Muscle of back (tissue), 3 donors: ENCODE measurements at regions not wholly inside any gene's neighbourhood (a gene's known extent, or its start where the extent isn't known, plus 50 kb on each side); places are given as distances from the start of the nearest gene placed in this dataset.
A peak's percentile ranks its signal among the peaks of the same experiment; 100 is the strongest.
"Not testable (repeated sequence)": the region's sequence is repeated elsewhere in the genome, so short reads cannot be mapped to it uniquely, and the experiment has no call there.

Experiments used
- DNase-seq, 3 donors: peaks; one replicate each; pipeline versions ENCODE4 v3.0.0 to v3.0.0-alpha.2; 2013

- no peak for DNase-seq
Measured at GRCh38 chr6:76776876-76777275, 686.4 kb downstream of the HTR1B start.

GRCh38 chr6:76774781-76775384 is 688.4 kb downstream of the HTR1B start:
- DNase-seq = no peak

- DNase-seq = no peak
Measured at GRCh38 chr6:76772951-76773350, 690.3 kb downstream of the HTR1B start.

- DNase-seq = peak in 2 of 3 donors; percentile 5 to 17
Measured at GRCh38 chr6:76771059-76771634, 692.1 kb downstream of the HTR1B start.

GRCh38 chr6:76770281-76770680 is 693.0 kb downstream of the HTR1B start:
- DNase-seq = no peak

GRCh38 chr6:76768556-76768955 is 694.7 kb downstream of the HTR1B start:
- peak in 2 of 3 donors; percentile 5 to 53 for DNase-seq

GRCh38 chr6:76764057-76764456 is 691.6 kb upstream of the IMPG1 start:
- no peak for DNase-seq

- DNase-seq = no peak
Measured at GRCh38 chr6:76752841-76753240, 680.4 kb upstream of the IMPG1 start.

GRCh38 chr6:76745388-76745787 is 672.9 kb upstream of the IMPG1 start:
- DNase-seq = not testable (repeated sequence)

- DNase-seq = not testable (repeated sequence)
Measured at GRCh38 chr6:76744151-76744720, 671.8 kb upstream of the IMPG1 start.

GRCh38 chr6:76742919-76743318 is 670.5 kb upstream of the IMPG1 start:
- DNase-seq = peak in 1 of 3 donors; percentile 2

GRCh38 chr6:76719449-76719848 is 647.0 kb upstream of the IMPG1 start:
- no peak for DNase-seq

- no peak for DNase-seq
Measured at GRCh38 chr6:76708641-76709331, 636.3 kb upstream of the IMPG1 start.

GRCh38 chr6:76707630-76708029 is 635.2 kb upstream of the IMPG1 start:
- no peak for DNase-seq

GRCh38 chr6:76706631-76707030 is 634.2 kb upstream of the IMPG1 start:
- peak; percentile 58 to 89 (median 72) for DNase-seq

- DNase-seq = no peak
Measured at GRCh38 chr6:76706086-76706485, 633.6 kb upstream of the IMPG1 start.

GRCh38 chr6:76703786-76704185 is 631.3 kb upstream of the IMPG1 start:
- no peak for DNase-seq

- no peak for DNase-seq
Measured at GRCh38 chr6:76703285-76703684, 630.8 kb upstream of the IMPG1 start.

- no peak for DNase-seq
Measured at GRCh38 chr6:76702187-76702586, 629.7 kb upstream of the IMPG1 start.

- DNase-seq = peak in 1 of 3 donors; percentile 31
Measured at GRCh38 chr6:76701610-76702009, 629.1 kb upstream of the IMPG1 start.

GRCh38 chr6:76697585-76697984 is 625.1 kb upstream of the IMPG1 start:
- no peak for DNase-seq

- no peak for DNase-seq
Measured at GRCh38 chr6:76694795-76695194, 622.3 kb upstream of the IMPG1 start.

- peak; percentile 7 to 52 (median 22) for DNase-seq
Measured at GRCh38 chr6:76684875-76685274, 612.4 kb upstream of the IMPG1 start.
